Coronary artery (tissue), 2 donors: ENCODE measurements at regions not wholly inside any gene's neighbourhood (a gene's known extent, or its start where the extent isn't known, plus 50 kb on each side); places are given as distances from the start of the nearest gene placed in this dataset.

Experiments
- DNase-seq: peaks from one replicate; pipeline ENCODE4 v3.0.0-alpha.2; 2017; ENCODE audit warnings: low spot score
- H3K27ac ChIP-seq, 2 donors: fragments of 200-600 bp; sonication (generic); one replicate each; pipeline ENCODE4 v1.5.1; 2016 to 2019
- H3K4me3 ChIP-seq: fragments of 200-600 bp; sonication (generic); 2 replicates; pipeline ENCODE4 v1.5.1; 2016; ENCODE audit warnings: mild to moderate bottlenecking, moderate library complexity
- TF ChIP-seq, protein P1 (sequence below): fragments of 200-600 bp; sonication (generic); IDR thresholded peaks from one replicate; pipeline ENCODE4 v1.5.1; 2019; ENCODE audit warnings: antibody characterized with exemption

DNA sequence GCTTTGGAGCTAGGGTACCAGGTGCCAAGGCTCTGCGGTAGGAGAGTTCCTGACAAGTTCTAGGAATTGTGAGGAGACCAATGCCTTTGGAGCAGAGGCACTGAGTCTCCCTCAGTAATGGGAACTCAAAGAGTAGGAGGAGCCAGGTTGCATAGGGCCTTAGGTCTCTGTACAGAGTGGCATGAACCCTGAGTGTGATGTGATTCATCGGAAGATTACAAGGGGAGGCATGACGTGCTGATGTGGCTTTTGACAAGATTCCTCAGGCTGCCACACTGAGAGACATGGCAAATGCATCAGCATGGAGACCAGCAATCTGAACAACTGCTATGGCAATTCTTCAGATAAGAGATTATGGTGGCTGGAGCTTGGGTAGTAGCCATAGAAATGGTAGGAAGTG, 94.6 kb upstream of the SLC44A3 start:
- TF ChIP-seq, protein P1, sequence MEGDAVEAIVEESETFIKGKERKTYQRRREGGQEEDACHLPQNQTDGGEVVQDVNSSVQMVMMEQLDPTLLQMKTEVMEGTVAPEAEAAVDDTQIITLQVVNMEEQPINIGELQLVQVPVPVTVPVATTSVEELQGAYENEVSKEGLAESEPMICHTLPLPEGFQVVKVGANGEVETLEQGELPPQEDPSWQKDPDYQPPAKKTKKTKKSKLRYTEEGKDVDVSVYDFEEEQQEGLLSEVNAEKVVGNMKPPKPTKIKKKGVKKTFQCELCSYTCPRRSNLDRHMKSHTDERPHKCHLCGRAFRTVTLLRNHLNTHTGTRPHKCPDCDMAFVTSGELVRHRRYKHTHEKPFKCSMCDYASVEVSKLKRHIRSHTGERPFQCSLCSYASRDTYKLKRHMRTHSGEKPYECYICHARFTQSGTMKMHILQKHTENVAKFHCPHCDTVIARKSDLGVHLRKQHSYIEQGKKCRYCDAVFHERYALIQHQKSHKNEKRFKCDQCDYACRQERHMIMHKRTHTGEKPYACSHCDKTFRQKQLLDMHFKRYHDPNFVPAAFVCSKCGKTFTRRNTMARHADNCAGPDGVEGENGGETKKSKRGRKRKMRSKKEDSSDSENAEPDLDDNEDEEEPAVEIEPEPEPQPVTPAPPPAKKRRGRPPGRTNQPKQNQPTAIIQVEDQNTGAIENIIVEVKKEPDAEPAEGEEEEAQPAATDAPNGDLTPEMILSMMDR: no peak
- Histone ChIP-seq H3K27ac (no peak overlapping the region), H3K4me3 (no peak overlapping the region)
- DNase-seq: no peak

DNA sequence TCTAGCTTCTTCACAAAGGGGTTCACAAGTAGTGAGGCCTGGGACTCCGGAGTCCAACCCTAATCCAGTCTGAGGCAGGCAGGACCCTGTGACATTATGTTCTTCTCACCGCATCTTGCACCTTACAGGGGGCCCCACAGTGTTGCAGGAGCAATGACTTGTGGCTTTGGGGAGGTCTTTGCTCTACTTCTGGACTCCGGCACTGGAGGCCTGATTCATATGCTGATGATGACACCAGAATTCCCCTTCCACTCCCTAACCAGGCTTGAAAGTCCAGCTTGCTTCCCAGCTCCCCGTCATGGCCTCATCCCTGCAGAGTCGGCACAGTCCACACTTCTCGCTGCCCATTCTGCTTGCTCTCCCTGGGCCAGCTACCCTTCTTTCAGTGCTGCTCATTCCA, 96.3 kb upstream of the SLC44A3 start:
- no peak overlapping the region for H3K4me3 ChIP-seq
- no peak overlapping the region for H3K27ac ChIP-seq

DNA sequence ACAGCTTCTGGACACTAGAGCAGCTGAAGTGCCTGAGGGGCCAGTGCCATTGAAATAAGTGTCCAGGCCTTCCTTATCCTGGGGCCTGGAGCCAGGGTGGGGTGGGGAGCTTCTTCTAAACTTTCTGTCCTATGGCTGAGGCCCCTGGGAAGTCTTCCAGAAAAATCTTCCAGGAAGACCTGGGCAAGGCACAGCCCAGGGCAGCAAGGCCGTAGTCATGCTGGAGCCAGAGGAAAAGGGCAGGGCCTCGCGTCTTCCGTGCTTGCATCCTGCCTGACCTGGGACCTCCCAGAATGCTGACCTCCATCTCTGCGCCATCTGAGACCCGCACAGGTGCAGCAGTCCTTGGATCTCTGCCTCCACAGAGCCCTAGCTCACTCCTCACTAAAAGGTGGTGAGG, 96.7 kb upstream of the SLC44A3 start:
- no peak overlapping the region for H3K4me3 ChIP-seq
- H3K27ac ChIP-seq: no peak overlapping the region
- TF ChIP-seq, protein P1: no peak
- no peak for DNase-seq

More for the DNA sequence above, 96.3 kb upstream of the SLC44A3 start:
- TF ChIP-seq, protein P1: no peak
- DNase-seq: no peak

DNA sequence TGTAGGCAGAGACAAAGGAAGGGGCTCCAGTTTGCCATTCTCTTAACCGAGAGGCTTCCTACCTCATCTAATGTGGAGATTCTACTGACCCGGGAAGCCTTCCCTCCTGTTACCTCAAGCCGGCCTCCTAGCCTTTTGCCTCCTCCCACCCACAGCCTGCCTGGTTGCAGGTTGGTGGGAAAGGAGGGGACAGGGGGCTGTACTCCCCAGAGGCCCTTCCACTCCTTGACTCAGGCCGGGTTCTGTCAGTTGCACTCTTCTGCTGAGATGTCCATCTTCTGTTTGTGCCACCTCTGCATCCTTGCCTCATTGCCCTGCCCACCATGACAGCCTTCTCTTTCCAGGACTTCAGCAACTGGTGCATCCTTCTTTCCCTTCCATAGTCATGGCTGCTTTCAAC, 98.0 kb upstream of the SLC44A3 start:
- H3K27ac ChIP-seq: no peak overlapping the region
- H3K4me3 ChIP-seq: no peak overlapping the region
- TF ChIP-seq, protein P1: no peak
- no peak for DNase-seq

DNA sequence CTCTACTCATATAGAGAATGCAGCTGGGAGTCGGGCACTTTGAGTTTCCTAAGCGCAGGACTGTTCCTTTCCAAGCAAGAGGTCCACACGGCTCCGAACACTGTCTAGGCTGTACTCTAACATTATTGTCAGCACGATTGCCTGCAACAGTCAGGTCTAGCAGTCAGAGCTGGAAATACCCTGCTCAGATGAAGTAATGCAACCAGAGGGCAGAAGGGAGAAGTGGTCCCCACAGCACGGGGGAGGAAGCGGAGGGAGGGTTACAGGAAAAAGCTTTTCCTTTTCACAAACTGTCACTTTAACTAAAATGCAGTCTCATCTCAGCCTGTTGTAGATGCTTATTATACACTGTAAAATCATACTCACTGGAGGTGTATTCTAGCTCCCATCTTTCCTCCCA, 98.9 kb upstream of the SLC44A3 start:
- H3K4me3 ChIP-seq: no peak overlapping the region
- TF ChIP-seq, protein P1: no peak
- H3K27ac ChIP-seq: no peak overlapping the region
- no peak for DNase-seq

DNA sequence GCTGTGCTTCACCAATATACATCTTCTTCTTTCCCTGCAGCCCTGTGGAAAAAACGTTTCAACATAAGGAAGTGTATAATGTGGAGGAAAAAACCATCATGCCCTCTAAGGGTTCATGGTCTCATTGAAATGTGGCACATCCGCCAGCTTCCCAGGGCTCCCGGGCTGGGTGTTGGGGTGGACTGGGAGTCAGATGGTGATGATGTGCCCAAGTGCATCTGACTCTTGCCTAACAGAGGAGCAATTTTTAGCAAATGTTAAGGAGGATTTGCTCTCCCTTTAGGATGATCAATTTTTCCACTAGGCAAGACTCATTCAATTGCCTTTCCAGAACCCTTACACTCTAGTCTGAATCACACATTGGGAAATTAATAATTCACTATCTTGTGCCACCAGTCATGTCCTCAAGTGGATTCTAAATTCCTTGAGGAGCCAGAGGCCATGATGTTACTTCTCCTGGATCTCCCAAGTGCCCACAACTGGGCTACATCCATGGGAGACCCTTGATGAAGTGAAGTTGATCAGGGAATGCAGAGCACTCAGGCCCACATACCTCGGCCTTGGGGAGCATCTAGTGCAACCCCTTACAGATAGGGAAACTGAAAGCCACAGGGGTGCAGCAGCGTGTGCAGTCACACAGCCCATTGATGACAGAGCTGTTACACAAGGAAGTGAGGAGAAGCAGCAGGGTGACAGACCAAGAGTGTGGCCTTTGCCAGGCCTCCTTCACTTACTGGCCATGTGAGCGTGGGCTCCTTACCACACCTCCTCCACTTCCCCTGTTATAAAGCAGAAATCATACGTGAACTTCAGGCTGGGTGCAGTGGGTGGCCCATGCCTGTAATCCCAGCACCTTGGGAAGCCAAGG, 100.0 kb upstream of the SLC44A3 start:
- Histone ChIP-seq H3K27ac (no peak overlapping the region), H3K4me3 (no peak overlapping the region)
- DNase-seq: no peak
- TF ChIP-seq, protein P1: no peak

DNA sequence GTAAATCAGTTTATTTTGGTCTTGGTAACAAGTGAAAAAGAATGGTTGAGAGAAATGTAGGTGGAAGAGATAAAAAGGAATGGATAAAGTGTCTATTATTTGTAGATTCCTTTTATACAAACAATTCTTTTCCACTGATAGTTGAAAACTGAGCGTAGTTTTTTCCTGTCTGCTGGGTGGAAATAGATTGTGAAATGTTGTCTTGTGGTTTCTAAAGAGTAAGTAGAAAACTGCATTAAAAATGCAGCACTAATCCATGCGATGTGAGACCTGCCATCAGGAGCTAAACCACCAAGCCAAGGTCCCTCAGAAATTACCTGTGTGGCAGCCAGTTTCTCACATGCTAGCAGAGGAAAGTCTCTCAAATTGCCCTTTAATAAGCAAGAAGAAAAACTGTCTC, 103.2 kb upstream of the SLC44A3 start:
- no peak for DNase-seq
- TF ChIP-seq, protein P1: no peak
- H3K27ac ChIP-seq: no peak overlapping the region
- no peak overlapping the region for H3K4me3 ChIP-seq
